Caco-2 (cell line): ENCODE measurements at regions not wholly inside any gene's neighbourhood (a gene's known extent, or its start where the extent isn't known, plus 50 kb on each side); places are given as distances from the start of the nearest gene placed in this dataset.
"Not testable (repeated sequence)": the region's sequence is repeated elsewhere in the genome, so short reads cannot be mapped to it uniquely, and the experiment has no call there.

Experiments used
- BruUV-seq: library from RNA; stranded (reverse); fragments of 400-500 nt; replicated peaks from 2 replicates; lab custom pipeline; 2021; lab: Mats Ljungman, UMichigan
- CTCF ChIA-PET: fragments of 300-600 bp; sonication (Branson Sonifier 250); formaldehyde crosslinking; loops from one replicate; lab custom pipeline; 2022; ENCODE audit warnings: antibody characterized with exemption; lab: Charles Lee
- POLR2A ChIA-PET: fragments of 300-600 bp; sonication (Branson Sonifier 250); formaldehyde crosslinking; loops from one replicate; lab custom pipeline; 2022; ENCODE audit warnings: antibody characterized with exemption; lab: Charles Lee
- DNase-seq, 2 experiments: peaks; one replicate each; pipeline versions ENCODE4 v3.0.0 to v3.0.0-alpha.2; 2020 to 2022
- H3K27me3 ChIP-seq: replicated peaks from 2 replicates; pipeline ENCODE4 v1.6.0; 2011; ENCODE audit warnings: low read length; ENCODE audit not compliant: control insufficient read depth, insufficient read depth
- H3K36me3 ChIP-seq: 2 replicates; pipeline ENCODE4 v1.5.1; 2011; ENCODE audit warnings: low read length; ENCODE audit not compliant: control insufficient read depth, insufficient read depth
- H3K4me1 ChIP-seq: fragments of 250-450 bp; sonication (Bioruptor Pico); 2 replicates; pipeline ENCODE4 v1.5.1; 2020; ENCODE audit warnings: mild to moderate bottlenecking
- H3K4me3 ChIP-seq: 2 replicates; pipeline ENCODE4 v1.5.1; 2011; ENCODE audit warnings: low read depth, mild to moderate bottlenecking, control low read depth, low read length
- H3K9me3 ChIP-seq: fragments of 250-450 bp; sonication (Bioruptor Pico); 2 replicates; pipeline ENCODE4 v1.5.1; 2020; ENCODE audit warnings: mild to moderate bottlenecking, moderate library complexity
- H3K27ac Mint-ChIP-seq: one replicate; pipeline ENCODE4 v1.8.0; 2022; ENCODE audit warnings: mixed read lengths; ENCODE audit not compliant: unreplicated experiment
- H3K27me3 Mint-ChIP-seq: one replicate; pipeline ENCODE4 v1.8.0; 2022; ENCODE audit warnings: mixed read lengths; ENCODE audit not compliant: insufficient read depth, unreplicated experiment
- H3K36me3 Mint-ChIP-seq: one replicate; pipeline ENCODE4 v1.8.0; 2022; ENCODE audit warnings: mild to moderate bottlenecking, mixed read lengths; ENCODE audit not compliant: insufficient read depth, unreplicated experiment
- H3K4me1 Mint-ChIP-seq: one replicate; pipeline ENCODE4 v1.8.0; 2022; ENCODE audit warnings: low read depth, mixed read lengths; ENCODE audit not compliant: unreplicated experiment
- H3K4me3 Mint-ChIP-seq: one replicate; pipeline ENCODE4 v1.8.0; 2022; ENCODE audit warnings: mild to moderate bottlenecking, moderate library complexity, mixed read lengths; ENCODE audit not compliant: unreplicated experiment
- H3K9me3 Mint-ChIP-seq: one replicate; pipeline ENCODE4 v1.8.0; 2022; ENCODE audit warnings: mixed read lengths; ENCODE audit not compliant: unreplicated experiment
- intact Hi-C: fragments of 100-400 bp; cut with micrococcal nuclease; formaldehyde crosslinking; loops from one replicate; pipeline ENCODE4 v1.10.0; 2022; ENCODE audit not compliant: unreplicated experiment
- TF ChIP-seq, protein P1 (sequence below), 2 experiments: fragments of 200-600 bp in 1 of 2; IDR thresholded peaks; 1 replicate in 1 of 2; 2 replicates in 1 of 2; pipeline versions ENCODE4 v1.5.1 to v1.8.0; 2011 to 2022; ENCODE audit warnings: antibody characterized with exemption in 1 of 2, control low read depth in 1 of 2, inconsistent platforms in 1 of 2, low read depth in 1 of 2, low read length in 1 of 2, mild to moderate bottlenecking in 1 of 2, moderate library complexity in 1 of 2; ENCODE audit not compliant: insufficient read depth in 1 of 2, severe bottlenecking in 1 of 2, unreplicated experiment in 1 of 2

GRCh38 chr5:154538492-154538891 lies 60.5 kb upstream of the HAND1 start:
- ChIA-PET CTCF (no interaction called here), POLR2A (no interaction called here)
- Histone ChIP-seq H3K27me3 (no peaks in the 10 kb centered on the region), H3K4me3 (no peak overlapping the region), H3K4me1 (0 out of 2 replicates have a peak, but pooled peaks cover 3% of the 10 kb centered on the region), H3K9me3 (no peaks in the 10 kb centered on the region), H3K36me3 (no peaks in the 10 kb centered on the region)
- Mint-ChIP-seq H3K27ac (no peak overlapping the region), H3K36me3 (no peaks in the 10 kb centered on the region), H3K4me3 (no peak overlapping the region), H3K27me3 (peaks cover 10% of the 10 kb centered on the region), H3K4me1 (no peaks in the 10 kb centered on the region), H3K9me3 (no peaks in the 10 kb centered on the region)
- no TSS peak for BruUV-seq
- TF ChIP-seq, protein P1, sequence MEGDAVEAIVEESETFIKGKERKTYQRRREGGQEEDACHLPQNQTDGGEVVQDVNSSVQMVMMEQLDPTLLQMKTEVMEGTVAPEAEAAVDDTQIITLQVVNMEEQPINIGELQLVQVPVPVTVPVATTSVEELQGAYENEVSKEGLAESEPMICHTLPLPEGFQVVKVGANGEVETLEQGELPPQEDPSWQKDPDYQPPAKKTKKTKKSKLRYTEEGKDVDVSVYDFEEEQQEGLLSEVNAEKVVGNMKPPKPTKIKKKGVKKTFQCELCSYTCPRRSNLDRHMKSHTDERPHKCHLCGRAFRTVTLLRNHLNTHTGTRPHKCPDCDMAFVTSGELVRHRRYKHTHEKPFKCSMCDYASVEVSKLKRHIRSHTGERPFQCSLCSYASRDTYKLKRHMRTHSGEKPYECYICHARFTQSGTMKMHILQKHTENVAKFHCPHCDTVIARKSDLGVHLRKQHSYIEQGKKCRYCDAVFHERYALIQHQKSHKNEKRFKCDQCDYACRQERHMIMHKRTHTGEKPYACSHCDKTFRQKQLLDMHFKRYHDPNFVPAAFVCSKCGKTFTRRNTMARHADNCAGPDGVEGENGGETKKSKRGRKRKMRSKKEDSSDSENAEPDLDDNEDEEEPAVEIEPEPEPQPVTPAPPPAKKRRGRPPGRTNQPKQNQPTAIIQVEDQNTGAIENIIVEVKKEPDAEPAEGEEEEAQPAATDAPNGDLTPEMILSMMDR (IDR thresholded peaks at IDR 0.05; ENCODE audit: insufficient read depth in 1 of 2, low read depth in 1 of 2, low read length in 1 of 2, severe bottlenecking in 1 of 2, unreplicated experiment in 1 of 2) = no peak
- no peak for DNase-seq
- intact Hi-C loops = no loop called here

GRCh38 chr5:154536439-154536838 lies 58.4 kb upstream of the HAND1 start:
- H3K27me3 ChIP-seq, POLR2A ChIA-PET, H3K36me3 Mint-ChIP-seq, intact Hi-C loops, H3K27ac Mint-ChIP-seq, H3K9me3 ChIP-seq, H3K9me3 Mint-ChIP-seq, BruUV-seq, H3K4me1 ChIP-seq, H3K4me1 Mint-ChIP-seq, H3K4me3 ChIP-seq, CTCF ChIA-PET, DNase-seq, H3K4me3 Mint-ChIP-seq, H3K36me3 ChIP-seq: not testable (repeated sequence)
- H3K27me3 Mint-ChIP-seq = peaks cover 14% of the 10 kb centered on the region

DNA sequence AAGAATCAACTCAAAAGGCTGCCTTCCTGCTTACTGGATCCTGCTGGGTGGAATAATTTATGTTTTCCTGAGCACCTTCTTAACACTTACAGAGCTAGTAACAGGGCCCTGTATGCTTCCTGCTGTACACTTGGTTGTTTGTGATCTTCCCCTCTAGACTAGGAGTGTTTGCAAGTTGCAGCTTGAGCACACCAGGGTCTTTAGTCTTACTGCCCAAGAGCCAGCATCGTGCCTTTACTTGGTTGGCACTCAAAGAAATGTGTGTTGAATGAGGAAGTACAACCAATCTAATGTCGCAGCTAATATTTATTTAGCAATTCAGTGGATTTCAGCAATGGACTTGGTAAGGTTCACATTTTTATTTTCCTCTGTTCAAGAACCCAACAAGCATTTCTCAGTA lies 57.5 kb upstream of the HAND1 start:
- CTCF ChIA-PET = no interaction called here
- Mint-ChIP-seq H3K27me3 (peaks cover 14% of the 10 kb centered on the region), H3K27ac (no peak overlapping the region), H3K36me3 (no peaks in the 10 kb centered on the region), H3K4me3 (no peak overlapping the region), H3K4me1 (no peaks in the 10 kb centered on the region), H3K9me3 (no peaks in the 10 kb centered on the region)
- DNase-seq = no peak
- Histone ChIP-seq H3K36me3 (no peaks in the 10 kb centered on the region), H3K27me3 (no peaks in the 10 kb centered on the region), H3K9me3 (no peaks in the 10 kb centered on the region), H3K4me1 (no peaks in the 10 kb centered on the region), H3K4me3 (no peak overlapping the region)
- BruUV-seq = no TSS peak
- POLR2A ChIA-PET = no interaction called here
- intact Hi-C loops = no loop called here
- TF ChIP-seq, protein P1 (IDR thresholded peaks at IDR 0.05; ENCODE audit: insufficient read depth in 1 of 2, low read depth in 1 of 2, low read length in 1 of 2, severe bottlenecking in 1 of 2, unreplicated experiment in 1 of 2) = no peak
